NAMALWA (cell line): ENCODE measurements at regions not wholly inside any gene's neighbourhood (a gene's known extent, or its start where the extent isn't known, plus 50 kb on each side); places are given as distances from the start of the nearest gene placed in this dataset.

ENCODE experiments used
- DNase-seq: peaks from one replicate; pipeline ENCODE4 v3.0.0-alpha.2; 2015; ENCODE audit warnings: low spot score

DNA sequence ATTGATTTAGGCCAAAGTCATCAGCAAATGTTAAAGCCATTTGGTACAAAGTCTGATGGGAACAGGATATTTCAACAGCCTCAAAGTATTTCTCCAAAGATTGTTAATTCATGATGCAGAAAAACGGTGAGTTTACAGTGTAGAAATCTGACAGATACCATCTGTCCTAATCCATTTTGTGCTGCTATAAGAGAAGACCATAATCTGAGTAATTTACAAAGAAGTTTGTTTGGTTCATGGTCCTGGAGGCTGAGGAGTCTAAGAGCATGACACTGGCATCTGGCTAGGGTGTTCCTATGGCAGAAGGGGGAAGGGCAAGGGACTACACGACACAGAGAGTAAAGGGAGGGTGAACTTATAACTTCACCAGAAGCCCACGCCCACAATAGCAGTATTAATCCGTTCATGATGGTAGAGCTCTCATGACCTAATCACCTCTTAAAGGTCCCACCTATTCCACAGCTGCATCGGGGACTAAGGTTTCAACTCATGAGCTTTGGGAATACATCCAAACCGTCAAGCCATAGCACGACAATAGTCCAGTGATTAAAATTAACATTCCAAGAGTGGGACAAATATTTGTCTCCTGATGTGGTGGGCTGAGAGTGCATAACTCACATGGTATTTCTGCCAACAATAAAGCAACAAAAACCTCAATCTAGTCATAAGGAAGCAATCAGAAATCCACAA, 298.6 kb upstream of the AKR1E2 start:
- DNase-seq, result no peak

- no peak for DNase-seq
Measured at GRCh38 chr10:4526311-4526731, 299.7 kb upstream of the AKR1E2 start.

GRCh38 chr10:4525103-4525502, 300.9 kb upstream of the AKR1E2 start:
- DNase-seq, result no peak

GRCh38 chr10:4522296-4523000, 303.6 kb upstream of the AKR1E2 start:
- DNase-seq, result no peak

DNA sequence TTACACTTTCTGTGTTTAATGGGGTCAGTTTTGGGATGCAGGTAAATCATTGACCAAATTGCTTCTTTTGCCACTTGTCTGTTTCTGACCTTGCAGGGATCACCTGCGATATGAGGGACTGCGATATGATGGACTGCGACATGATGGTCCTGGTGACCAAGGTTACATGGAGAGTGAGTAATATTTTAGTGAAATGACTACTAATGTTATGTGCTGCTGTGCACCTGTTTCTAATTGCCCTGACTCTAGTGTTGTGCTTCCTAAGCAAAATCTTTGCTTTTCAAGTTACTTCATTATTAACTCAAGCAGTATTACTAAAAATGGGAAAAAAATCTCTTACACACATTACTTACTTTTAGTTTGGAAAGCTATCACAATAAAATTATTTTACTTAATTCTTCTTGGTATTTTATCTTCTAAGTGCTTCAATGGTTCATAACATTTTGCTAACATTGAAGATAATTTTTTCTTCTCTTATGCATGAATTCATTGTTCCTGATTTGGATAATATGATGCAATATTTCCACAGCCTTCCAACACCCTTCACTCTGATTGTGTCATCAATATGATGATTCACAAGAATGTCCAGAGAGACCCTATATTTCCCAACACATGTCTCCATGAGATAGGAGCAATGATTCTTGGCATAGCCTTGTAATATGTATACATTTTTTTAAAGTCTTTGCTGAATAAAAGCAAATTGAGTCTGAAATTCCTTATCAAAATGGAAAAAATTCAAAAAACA, 306.2 kb upstream of the AKR1E2 start:
- no peak for DNase-seq

GRCh38 chr10:4517746-4518145, 308.3 kb upstream of the AKR1E2 start:
- no peak for DNase-seq

DNA sequence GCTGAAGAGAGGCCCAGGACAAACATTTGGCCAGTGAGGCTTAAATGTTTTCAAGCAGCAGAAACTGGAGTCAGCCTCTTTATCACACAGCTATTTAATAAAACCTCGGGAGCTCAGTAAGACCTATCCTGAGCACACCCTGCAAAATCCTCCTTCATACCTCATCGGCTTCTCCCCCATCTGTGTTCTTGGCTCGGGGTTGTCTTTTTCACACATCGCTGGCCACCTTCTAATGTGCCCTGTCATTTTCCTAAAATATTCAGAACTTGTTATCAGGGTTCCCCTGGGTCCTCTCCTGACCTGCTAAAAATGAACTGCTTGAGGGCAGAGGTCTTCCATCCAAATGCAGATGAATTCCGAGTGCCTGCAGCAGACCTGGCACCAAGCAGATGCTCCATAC, 310.3 kb upstream of the AKR1E2 start:
- no peak for DNase-seq

DNA sequence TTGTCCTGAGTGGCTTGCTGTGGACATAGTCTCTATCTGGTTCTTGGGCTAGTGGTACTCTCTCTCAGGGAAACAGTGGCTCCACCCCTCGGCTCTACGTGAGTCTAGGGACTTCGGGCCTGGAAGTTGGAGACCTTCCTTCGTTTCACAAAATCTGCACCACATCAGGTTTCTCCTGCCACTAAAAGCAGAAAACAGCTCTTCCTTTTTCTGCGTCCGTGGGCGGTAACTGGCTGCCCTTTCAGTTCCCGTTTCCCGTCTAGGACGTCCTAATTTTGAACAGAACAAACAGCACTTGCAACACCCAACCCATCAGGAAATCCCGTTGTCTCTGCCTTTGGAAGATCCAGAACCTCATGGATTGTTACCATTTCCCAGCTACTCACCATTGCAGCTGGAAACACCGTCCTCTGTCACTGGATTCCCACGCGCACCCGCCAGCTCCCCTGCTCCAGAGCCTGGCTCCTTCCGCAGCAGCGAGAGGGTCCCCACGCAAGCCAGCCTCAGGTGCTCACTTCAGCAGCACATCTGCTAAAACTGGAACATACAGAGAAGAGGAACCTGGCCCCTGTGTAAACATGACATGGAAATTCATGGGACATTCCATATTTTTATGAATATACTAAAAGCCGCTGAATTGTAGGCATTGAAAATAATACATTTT, 311.4 kb upstream of the AKR1E2 start:
- DNase-seq, result peak; percentile 20

DNA sequence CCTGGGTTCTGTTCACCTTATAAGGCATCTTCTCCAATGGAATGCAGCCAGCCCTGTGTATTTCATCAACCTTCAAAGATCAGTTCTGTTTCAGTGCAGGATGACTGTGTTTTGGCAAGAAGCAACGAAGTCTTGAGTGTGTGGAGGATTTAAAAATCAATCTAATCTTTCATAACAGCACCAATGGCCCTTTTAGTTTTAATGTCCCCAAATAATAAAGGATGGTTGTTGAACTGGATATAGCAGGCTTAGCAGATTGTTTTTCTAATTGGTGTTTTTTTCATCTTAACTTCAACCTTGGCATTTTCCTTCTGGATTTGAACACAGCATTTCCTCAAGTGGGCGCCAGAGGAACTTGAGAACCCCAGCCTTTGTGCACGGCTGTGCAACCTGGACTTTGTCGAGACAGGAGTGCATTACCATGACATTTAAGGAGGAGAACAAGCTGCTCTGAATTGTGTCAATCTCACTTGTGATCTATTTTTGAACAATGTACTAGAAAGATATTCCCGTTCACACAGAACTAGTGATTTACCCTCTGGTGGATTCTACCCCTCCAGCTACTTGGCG, 313.3 kb upstream of the AKR1E2 start:
- peak; percentile 13 for DNase-seq

GRCh38 chr10:4512196-4512595, 313.8 kb upstream of the AKR1E2 start:
- DNase-seq, result no peak

DNA sequence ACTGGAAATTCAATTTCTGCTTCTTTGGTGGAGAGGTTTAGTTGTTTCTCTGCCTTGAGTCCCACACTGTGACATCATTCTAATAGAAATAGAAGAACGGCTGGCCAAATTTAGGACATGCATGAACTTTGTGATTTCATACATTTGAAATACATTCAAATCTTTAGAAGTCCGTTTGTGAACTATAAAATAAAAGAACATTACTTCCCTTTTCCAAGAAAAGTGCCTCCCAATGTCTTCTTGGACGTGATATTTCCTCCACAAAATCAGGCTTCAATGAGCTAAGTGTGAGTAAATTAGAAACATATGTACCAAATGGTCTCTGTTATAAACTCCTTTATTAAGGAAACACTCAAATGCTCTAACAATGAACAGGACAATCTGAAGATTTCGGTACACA, 314.5 kb upstream of the AKR1E2 start:
- no peak for DNase-seq

GRCh38 chr10:4509405-4509804, 316.6 kb upstream of the AKR1E2 start:
- no peak for DNase-seq

DNA sequence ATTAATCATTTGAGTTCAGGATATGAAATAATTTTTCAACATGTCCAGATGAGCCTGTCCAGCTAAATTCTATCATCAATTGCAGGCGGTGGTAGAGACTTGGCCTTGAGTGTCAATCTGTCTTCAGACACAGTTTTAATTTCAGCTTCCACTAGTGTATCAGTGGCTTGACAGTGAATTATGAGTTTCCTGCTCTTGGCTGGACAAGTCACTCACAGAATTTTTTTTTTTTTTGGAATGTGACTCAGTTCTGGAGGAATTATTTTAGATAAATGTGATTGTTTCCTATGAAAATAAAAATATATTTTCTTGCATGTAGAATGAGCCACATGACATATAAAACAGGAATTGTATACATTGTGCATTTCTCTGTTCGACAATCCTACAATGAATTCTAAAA, 319.9 kb upstream of the AKR1E2 start:
- DNase-seq, result no peak

DNA sequence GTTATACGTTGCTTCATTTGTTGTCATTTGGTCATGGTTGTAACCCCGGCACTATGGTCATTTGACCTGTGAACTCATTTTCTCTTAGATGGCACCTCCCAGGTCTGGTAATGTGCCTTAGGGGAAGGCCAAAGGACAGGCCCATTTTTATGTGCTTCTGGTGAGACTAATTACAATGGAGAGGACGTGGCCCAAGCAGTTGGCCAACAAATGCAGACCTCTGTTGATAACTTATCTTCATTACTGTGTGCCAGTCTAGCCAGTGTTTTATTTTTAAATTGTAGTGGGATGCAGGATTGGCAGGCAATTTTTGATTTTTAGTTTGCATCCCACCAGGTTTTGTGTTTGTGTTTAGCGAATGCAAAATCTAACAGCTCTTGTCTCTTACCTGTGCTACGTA, 321.5 kb upstream of the AKR1E2 start:
- DNase-seq, result no peak

DNA sequence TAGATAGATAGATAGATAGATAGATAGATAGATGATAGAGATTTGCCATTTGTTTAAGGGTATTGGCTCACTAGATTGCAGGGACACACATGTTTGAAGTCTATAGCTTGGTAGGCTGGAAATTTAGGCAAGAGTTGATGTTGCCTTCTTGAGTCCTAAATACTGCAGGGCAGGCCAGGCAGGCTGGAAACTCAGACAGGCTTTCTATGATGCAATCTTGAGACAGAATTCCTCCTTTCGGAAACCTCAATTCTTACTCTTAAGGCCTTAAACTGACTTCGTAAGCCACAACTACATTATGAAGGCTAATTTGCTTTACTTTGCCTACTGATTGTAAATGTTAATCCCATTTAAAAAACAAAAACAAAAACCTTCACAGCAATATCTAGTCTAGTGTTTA, 322.9 kb upstream of the AKR1E2 start:
- no peak for DNase-seq

DNA sequence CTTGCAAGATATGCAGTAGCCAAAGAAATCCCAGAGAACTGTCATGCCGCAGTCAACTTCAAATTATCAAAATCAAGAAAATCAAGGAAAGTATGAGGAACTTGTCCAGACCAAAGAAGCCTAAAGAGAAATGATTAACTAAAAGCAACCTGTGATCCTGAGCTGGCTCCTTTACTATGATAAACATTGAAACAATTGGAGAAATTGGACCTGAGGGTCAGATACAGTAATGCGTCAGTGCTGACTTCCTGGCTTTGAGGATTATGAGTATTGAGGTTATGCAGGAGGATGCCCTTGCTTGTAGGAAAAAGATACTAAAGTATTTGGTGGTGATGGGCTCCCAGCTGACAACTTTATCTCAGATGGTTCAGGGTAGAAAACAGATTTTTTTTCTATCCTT, 324.7 kb upstream of the AKR1E2 start:
- no peak for DNase-seq

GRCh38 chr10:4498711-4499251, 327.2 kb upstream of the AKR1E2 start:
- no peak for DNase-seq

- no peak for DNase-seq
Measured at GRCh38 chr10:4494551-4494950, 331.5 kb upstream of the AKR1E2 start.

- DNase-seq, result no peak
Measured at GRCh38 chr10:4492202-4492601, 333.8 kb upstream of the AKR1E2 start.

- DNase-seq, result no peak
Measured at GRCh38 chr10:4488904-4489303, 337.1 kb upstream of the AKR1E2 start.

- DNase-seq, result no peak
Measured at GRCh38 chr10:4485636-4486035, 340.4 kb upstream of the AKR1E2 start.

GRCh38 chr10:4483811-4484210, 342.2 kb upstream of the AKR1E2 start:
- no peak for DNase-seq
